ENCODE measurements at regions not wholly inside any gene's neighbourhood (a gene's known extent, or its start where the extent isn't known, plus 50 kb on each side); places are given as distances from the start of the nearest gene placed in this dataset.
"Not testable (repeated sequence)": the region's sequence is repeated elsewhere in the genome, so short reads cannot be mapped to it uniquely, and the experiment has no call there.

GRCh38 chr5:87190041-87190440 lies 77.6 kb upstream of the RASA1 start:
- DNase-seq (ENCODE audit: low read depth in 2 of 2, low spot score in 1 of 2) = no peak

- DNase-seq (ENCODE audit: low read depth in 2 of 2, low spot score in 1 of 2) = no peak
Measured at GRCh38 chr5:87190687-87191086, 77.0 kb upstream of the RASA1 start.

GRCh38 chr5:87191645-87192044 lies 76.0 kb upstream of the RASA1 start:
- no peak for DNase-seq (ENCODE audit: low read depth in 2 of 2, low spot score in 1 of 2)

DNA sequence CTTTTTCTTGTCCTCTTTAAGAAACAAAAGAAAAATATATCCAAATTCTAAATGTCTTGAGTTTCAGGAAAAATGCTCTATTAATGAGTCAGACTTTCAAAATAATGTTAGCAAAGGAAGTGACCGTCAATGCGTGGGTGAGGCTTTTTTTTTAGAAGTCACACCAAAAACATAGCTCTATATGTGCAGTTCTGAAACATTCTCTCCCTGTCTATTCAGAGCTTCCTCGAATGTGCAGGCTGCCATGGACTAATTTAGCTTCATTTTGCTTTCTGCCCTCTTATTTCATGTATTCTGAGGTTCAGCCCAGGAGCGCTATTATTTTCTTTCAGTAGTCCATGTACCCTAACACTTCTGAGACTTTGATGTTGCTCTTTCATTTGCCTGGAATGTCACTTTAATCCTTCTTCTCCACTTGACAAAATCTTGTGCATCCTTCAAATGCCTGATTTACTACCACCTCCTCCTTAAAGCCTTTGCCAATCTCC lies 72.5 kb upstream of the RASA1 start:
- DNase-seq (ENCODE audit: low read depth in 2 of 2, low spot score in 1 of 2) = no peak

DNA sequence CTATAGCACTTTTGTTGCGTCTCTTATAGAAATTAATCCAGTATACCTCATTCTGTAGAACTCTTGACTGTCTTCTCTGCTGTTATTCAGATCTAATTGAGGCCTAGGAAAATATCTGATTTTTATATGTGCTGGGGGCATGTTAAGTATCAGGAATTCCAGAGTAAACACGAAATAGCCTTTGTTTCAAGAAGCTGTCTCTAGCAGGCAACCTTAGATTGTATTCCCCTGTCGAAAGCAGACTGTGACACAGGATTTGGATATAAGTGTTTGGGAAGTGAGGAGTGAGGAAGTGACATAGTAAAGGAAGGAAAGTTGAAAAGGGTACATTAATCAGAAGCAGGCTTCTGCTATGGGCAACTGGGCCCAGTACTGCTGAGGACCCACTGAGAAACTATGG lies 72.1 kb upstream of the RASA1 start:
- no peak for DNase-seq (ENCODE audit: low read depth in 2 of 2, low spot score in 1 of 2)

DNA sequence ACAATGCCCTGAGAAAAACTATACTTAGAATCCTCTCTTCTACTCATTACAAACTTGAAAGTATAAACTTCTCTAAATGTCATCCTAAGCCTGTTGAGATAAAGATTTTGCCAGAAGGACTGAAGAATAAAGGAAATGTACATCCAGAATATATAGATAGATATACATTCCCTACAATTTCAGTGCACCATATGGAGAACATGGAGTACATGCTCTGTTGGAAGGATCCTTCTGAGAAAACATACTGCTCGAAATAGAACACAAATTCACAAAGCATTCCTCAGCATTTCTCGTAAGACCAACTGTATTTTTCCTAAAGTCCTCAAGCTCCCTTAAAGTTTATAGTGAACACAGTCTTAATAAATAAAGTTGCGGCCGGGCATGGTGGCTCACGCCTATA lies 69.7 kb upstream of the RASA1 start:
- DNase-seq (ENCODE audit: low read depth in 2 of 2, low spot score in 1 of 2) = no peak

- DNase-seq (ENCODE audit: low read depth in 2 of 2, low spot score in 1 of 2) = not testable (repeated sequence)
Measured at GRCh38 chr5:87199246-87199645, 68.4 kb upstream of the RASA1 start.

- not testable (repeated sequence) for DNase-seq (ENCODE audit: low read depth in 2 of 2, low spot score in 1 of 2)
Measured at GRCh38 chr5:87199704-87200103, 68.0 kb upstream of the RASA1 start.

DNA sequence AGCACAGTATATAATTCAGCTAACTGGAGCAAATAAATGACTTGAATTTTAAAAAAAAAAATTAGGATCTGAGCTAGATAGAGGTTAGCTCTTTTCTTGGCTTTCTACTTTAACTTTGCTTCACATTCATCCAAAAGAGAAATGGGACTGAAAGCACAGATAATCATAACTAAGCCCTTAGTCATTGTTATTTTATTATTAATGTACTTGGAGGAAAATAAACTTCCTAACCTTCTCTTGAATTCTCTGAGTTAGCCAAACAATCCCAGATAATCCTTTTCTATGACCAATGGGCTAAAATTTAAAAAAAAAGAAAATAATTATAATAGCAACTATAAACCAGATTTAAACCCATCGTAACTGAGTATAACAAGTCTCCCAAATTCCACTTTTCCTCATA lies 57.6 kb upstream of the RASA1 start:
- no peak for DNase-seq (ENCODE audit: low read depth in 2 of 2, low spot score in 1 of 2)

- DNase-seq (ENCODE audit: low read depth in 2 of 2, low spot score in 1 of 2) = no peak
Measured at GRCh38 chr5:87210743-87211142, 56.9 kb upstream of the RASA1 start.

DNA sequence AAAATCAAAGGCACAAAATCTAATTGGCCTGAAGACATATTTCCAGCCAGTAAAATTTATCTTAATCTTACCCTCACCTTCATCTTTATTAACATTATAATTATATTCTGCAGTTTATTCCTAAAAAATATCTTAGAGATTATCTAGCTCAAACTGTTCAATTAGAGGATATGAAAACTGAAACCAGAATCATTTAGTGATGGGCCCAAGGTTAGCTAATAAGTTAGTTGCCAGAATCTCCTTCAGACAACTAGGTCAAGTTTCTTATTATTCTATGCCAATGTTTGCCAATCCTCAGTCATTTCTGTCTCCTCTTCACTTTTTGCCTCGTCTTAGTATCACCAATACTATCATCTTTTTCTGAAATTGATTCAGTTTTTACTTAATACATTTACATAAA lies 56.0 kb upstream of the RASA1 start:
- DNase-seq (ENCODE audit: low read depth in 2 of 2, low spot score in 1 of 2) = no peak

- DNase-seq (ENCODE audit: low read depth in 2 of 2, low spot score in 1 of 2) = not testable (repeated sequence)
Measured at GRCh38 chr5:87212183-87212582, 55.5 kb upstream of the RASA1 start.

- not testable (repeated sequence) for DNase-seq (ENCODE audit: low read depth in 2 of 2, low spot score in 1 of 2)
Measured at GRCh38 chr5:87217480-87217879, 50.2 kb upstream of the RASA1 start.

All from stimulated activated CD8-positive, alpha-beta memory T cell treated with anti-CD3 and anti-CD28 coated beads, Interleukin-4, amount 100 ng/mL, for 1 hour (primary cell).